ENCODE measurements at regions not wholly inside any gene's neighbourhood (a gene's known extent, or its start where the extent isn't known, plus 50 kb on each side); places are given as distances from the start of the nearest gene placed in this dataset.

- TF ChIP-seq TAF1 (IDR thresholded peaks at IDR 0.05; ENCODE audit: low read depth, low read length) (no peak), POLR2A (IDR thresholded peaks at IDR 0.05; ENCODE audit: low read depth, low read length) (no peak)
Measured at GRCh38 chr7:38127216-38128207, 50.5 kb upstream of the STARD3NL start.

Measured in GM12891 (cell line).